GM18505 (cell line): ENCODE measurements at regions not wholly inside any gene's neighbourhood (a gene's known extent, or its start where the extent isn't known, plus 50 kb on each side); places are given as distances from the start of the nearest gene placed in this dataset.
"Not testable (repeated sequence)": the region's sequence is repeated elsewhere in the genome, so short reads cannot be mapped to it uniquely, and the experiment has no call there.

ENCODE experiments used
- ATAC-seq: cut with Tn5 transposase; IDR thresholded peaks from one replicate; pipeline ENCODE4 v1.9.1; 2021; ENCODE audit not compliant: unreplicated experiment
- POLR2A ChIP-seq: IDR thresholded peaks from 4 replicates; pipeline ENCODE4 v1.6.1; 2011; ENCODE audit warnings: borderline replicate concordance; ENCODE audit not compliant: insufficient read depth, insufficient read length; ENCODE audit errors: extremely low read depth

- not testable (repeated sequence) for ATAC-seq
These were observed 66.2 kb upstream of the PAPPA2 start for GRCh38 chr1:176396604-176397395.

DNA sequence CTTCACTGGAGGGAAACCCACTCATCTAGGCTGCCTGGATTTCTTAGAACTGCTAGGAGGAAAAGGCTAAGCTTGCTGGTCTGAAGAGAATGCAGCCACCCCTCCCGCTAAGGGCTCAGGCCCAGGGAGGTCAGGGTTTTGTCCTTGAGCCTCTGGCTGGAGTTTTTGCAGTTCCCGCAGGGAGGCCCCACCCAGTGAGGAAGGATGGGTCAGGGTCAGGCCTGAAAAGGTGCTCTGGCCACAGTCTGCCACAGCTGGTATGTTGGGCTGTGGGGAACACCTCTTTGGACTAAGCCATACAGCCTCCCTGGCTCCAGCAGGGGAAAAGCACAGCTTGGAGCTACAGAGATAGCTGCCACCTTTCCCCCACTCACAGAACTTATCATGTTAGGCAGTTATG lies 71.4 kb upstream of the PAPPA2 start:
- no peak for ATAC-seq
- TF ChIP-seq POLR2A: no peak

GRCh38 chr1:176384841-176385240 lies 78.1 kb upstream of the PAPPA2 start:
- no peak for ATAC-seq
- no peak for TF ChIP-seq POLR2A

- TF ChIP-seq POLR2A: no peak
- no peak for ATAC-seq
These were observed 80.8 kb upstream of the PAPPA2 start for GRCh38 chr1:176382163-176382562.

DNA sequence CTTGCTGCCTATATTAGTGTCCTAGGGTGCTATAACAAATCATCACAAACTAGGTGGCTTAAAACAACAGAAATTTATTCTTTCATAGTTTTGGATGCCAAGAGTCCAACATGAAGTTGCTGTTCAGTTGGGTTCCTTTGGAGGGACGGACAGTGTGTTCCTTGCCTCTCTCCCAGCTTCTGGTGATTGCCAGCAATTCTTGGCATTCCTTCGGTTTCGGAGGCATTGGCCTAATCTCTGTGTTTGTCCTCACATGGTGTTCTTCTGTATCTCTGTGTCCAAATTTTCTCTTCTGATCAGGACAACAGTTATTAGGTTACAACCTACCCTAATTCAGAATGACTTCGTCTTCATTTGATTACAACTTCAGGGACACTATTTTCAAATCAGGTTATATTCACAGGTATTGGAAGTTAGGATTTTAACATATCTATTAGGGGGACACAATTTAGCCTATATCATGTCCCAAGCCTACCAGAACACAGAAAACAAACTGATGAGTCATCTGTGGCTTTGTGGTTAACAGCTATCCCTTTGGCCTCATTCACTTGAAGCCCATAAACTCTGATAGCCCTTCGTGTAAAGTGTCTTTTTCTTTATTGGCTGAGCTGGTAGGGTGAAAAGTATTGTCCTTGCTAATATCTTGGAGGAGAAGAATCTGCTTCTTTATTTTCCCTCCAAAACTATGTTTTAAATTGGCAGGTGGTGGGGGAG lies 83.2 kb upstream of the PAPPA2 start:
- ATAC-seq: no peak
- no peak for TF ChIP-seq POLR2A

- TF ChIP-seq POLR2A: no peak
- ATAC-seq: peak; percentile 74
These were observed 87.9 kb upstream of the PAPPA2 start for GRCh38 chr1:176374967-176375569.

GRCh38 chr1:176364236-176364905 lies 98.6 kb upstream of the PAPPA2 start:
- no peak for ATAC-seq
- TF ChIP-seq POLR2A: no peak

DNA sequence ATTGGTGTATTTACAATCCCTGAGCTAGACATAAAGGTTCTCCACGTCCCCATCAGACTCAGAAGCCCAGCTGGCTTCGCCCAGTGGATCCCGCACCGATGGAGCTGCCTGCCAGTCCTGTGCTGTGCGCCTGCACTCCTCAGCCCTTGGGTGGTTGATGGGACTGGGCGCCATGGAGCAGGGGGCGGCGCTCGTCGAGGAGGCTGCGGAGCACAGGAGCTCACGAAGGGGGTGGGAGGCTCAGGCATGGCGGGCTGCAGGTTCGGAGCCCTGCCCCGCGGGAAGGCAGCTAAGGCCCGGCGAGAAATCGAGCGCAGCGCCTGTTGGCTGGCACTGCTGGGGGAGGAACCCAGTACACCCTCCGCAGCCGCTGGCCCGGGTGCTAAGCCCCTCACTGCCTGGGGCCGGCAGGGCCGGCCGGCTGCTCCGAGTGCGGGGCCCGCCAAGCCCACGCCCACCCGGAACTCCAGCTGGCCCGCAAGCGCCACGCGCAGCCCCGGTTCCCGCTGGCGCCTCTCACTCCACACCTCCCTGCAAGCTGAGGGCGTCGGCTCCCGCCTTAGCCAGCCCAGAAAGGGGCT lies 113.8 kb upstream of the PAPPA2 start:
- not testable (repeated sequence) for ATAC-seq

- ATAC-seq: no peak
- no peak for TF ChIP-seq POLR2A
These were observed 121.3 kb upstream of the PAPPA2 start for GRCh38 chr1:176341656-176342055.

- ATAC-seq: no peak
These were observed 124.1 kb upstream of the PAPPA2 start for GRCh38 chr1:176338877-176339276.

DNA sequence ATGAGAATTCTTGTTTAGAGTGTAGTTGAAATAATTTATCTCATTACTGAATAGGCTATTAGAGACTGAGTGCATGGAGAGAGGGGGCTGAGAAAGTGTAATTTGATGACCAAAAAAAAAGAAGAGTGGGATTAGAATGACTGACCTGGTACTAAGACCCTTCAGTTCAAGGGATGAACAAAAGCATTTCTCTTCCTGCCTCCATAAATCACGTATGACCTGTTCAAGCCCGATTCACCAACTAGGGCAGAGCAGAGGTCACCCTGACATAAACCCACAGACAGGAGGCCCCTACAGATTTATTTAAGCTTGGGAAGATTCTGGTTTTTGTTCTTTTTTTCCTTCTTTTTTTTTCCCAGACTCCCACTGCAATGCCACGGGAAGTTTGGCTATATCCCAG lies 123.7 kb upstream of the COP1 start:
- no peak for ATAC-seq
- TF ChIP-seq POLR2A: no peak

More at GRCh38 chr1:176338877-176339276, 124.1 kb upstream of the PAPPA2 start:
- no peak for TF ChIP-seq POLR2A

GRCh38 chr1:176325664-176326063 lies 118.6 kb upstream of the COP1 start:
- no peak for TF ChIP-seq POLR2A
- no peak for ATAC-seq

- TF ChIP-seq POLR2A: no peak
- ATAC-seq: no peak
These were observed 116.4 kb upstream of the COP1 start for GRCh38 chr1:176323472-176323871.
